HG03342 (cell line): ENCODE measurements at regions not wholly inside any gene's neighbourhood (a gene's known extent, or its start where the extent isn't known, plus 50 kb on each side); places are given as distances from the start of the nearest gene placed in this dataset.

Experiments
- ATAC-seq: cut with Tn5 transposase; IDR thresholded peaks from one replicate; pipeline ENCODE4 v1.9.1; 2021; ENCODE audit warnings: mild to moderate bottlenecking, moderate library complexity; ENCODE audit not compliant: unreplicated experiment

GRCh38 chr1:65486613-65487012 lies 66.1 kb downstream of the LEPR start:
- no peak for ATAC-seq

DNA sequence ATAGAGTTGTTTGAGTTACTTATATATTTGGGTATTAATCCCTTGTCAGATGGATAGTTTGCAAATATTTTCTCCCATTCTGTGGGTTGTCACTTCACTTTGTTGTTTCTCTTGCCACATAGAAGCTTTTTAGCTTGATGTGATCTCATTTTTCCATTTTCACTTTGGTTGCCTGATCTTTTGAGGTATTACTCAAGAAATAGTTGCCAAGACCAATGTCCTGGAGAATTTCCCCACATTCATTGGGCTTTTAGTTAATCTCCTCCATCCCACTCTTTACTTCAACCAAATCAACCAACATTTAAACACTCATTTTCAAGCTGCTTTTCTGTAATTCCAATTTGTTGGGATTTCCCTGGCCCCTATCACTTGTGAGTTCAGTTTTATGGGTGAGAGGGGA lies 69.0 kb downstream of the LEPR start:
- ATAC-seq: no peak

DNA sequence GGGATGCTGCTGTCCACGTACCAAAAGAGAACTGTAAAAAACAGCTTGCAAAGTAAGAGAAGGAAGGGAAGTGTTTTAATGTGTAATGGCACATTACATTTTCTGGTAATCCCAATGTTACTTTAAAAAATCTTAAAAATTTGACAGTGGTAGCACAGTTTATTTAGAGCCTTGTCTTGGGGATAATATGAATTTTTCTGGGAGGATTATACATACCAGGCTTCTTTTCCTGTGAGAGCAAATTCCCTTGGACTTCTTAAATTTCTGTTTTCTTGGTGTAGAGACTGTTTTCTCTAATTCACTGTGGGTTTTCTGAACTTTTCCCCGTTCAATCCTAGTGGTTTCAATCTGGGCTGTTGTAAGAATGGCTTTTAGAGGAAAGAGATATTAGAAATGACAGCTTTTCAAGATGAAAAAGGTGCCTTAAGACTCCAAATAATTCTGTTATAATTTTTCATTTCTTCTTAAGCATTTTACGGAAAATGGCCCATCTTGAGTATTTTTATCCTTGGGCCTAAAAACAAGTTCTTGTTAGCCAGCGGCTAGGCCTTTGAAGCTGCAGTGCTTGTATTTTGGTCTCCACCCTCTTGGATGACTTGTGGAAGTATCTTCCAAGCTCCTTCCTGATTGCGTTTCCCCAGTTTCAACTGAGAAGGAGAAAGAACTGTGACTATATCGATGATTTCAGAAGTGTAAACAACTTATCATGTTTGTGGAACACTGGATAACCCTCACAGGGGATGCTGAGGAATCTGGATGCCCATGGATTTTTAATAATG lies 70.0 kb downstream of the LEPR start:
- no peak for ATAC-seq

- ATAC-seq: no peak
These were observed 71.0 kb downstream of the LEPR start for GRCh38 chr1:65491472-65491871.

DNA sequence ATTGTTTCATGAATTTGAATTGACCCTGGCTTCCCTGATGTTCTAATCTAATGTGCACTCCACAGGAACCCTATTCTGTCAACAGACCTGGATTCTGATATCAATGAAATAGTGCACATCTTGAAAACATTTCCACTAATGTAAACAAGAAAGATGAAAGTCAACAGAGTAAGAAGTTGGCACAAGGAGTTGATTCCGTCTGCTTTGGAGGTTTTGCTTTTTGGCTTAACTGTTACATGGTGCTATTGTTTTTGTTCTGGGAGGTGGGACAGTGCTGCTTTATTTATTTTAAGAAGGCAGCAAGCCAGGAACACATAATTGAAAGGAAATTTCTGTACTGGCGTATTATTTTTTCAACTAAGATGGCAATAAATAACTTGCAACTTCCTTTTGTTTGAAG lies 73.3 kb downstream of the LEPR start:
- ATAC-seq: no peak

DNA sequence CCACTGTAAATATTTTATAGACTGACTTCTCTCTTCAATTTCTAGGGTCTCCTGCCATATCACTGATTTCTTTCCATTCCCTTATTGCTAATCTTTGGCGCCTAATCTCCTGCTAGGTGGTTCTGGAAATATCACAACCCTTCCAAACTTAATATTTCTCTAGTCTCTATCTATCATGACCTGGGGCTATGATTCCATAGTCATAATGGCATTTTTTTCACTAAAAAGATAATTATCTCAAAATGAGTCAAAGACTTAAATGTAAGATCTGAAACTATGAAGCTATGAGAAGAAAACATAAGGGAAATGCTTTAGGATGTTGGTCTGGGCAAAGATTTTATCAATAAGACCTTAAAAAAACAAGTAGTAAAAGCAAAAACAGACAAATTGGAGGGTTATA lies 74.2 kb downstream of the LEPR start:
- ATAC-seq: no peak

DNA sequence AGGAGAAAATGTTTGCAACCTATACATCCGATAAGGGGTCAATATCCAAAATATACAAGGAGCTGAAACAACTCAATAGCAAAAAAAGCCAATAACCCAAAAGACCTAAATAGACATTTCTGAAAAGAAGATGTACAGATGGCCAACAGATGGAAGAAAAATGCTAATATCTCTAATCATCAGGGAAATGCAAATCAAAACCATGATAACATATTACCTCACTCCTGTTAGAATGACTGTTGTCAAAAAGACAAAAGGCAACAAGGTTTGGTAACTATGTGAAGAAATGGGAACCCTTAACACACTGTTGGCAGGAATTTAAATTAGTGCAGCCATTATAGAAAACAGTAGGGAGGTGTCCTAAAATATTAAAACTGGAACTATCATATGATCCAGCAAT lies 74.7 kb downstream of the LEPR start:
- ATAC-seq: no peak

DNA sequence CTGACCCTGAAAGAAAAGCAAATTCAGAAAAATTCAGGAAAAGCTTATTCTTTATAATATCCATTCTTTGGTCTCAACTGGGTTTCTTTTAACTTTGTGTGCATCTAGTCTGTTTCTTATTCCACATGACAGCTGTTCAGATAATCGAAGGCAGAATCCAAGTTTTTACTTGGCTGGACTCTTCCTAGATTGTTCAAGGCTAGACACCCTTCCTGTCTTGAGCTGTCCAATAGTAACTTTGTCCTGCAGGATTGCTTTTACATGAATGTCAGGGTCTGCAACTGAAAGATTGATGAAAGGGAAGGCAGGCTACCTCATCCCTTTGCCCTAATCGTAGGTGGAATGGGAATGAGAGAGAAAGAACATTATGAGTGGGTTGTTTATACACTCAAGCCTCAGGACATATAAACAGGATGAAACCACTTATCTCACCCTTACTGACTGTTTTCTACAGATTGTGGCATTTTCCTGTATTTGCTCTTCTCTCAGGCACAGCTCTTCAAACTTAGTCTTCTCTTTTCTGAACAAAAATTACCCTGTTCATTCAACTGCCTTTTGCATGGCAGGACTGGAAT lies 76.9 kb downstream of the LEPR start:
- no peak for ATAC-seq

- no peak for ATAC-seq
These were observed 83.0 kb downstream of the LEPR start for GRCh38 chr1:65503427-65503826.

GRCh38 chr1:65504263-65504662 lies 83.8 kb downstream of the LEPR start:
- ATAC-seq: no peak

GRCh38 chr1:65505547-65506300 lies 85.3 kb downstream of the LEPR start:
- ATAC-seq: no peak

- no peak for ATAC-seq
These were observed 87.6 kb downstream of the LEPR start for GRCh38 chr1:65508051-65508450.

DNA sequence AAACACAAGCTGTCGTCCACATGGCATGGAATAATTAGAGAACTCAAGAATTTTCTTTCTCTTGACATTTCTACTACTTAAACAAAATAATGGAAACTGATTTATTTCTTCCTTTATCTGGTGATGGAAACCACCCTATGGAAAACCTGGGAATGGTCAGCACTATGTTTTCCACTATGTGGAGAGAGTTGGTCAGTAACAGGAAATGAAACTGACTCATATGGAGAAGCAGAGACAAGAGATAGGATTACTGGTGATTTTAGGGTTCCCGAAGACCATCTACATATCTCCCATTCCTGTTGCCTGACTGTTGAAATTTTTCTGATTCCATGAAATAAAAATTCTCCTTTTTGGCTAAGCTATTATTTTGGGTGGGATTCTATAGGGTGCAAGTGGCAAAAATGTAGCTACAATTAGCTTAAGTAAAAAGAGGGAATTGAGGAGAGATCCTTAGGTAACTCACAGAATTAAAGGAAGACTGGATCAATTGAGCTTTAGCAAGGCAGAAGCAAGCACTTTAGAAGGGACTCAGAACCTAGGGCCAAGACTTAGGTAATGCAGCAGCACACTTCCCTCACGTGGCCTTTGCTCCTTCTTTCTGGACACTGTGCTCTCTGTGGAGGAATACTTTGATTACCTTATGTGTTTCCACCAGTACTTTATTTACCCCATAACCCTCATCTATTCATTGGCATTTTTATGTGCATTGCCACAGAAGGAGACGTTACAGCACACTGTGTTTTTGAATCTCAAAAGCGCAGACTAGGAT lies 89.6 kb downstream of the LEPR start:
- ATAC-seq: no peak

DNA sequence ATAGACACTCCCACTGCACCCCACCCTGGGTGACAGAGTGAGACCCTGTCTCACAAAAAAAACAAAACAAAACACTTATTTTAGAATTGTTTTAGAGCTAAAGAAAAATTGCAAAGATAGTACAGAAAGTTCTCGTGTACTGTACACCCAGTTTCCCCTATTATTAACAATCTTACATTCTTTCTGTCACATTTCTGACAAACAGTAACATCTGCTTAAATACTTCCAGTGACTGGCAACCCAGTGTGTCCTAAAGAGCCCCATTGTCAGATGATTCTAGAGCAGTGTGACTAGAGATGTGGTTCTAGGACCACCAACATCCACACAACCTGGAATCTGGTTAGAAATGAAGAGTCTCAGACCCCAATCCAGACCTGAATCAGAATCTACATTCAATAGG lies 90.5 kb downstream of the LEPR start:
- ATAC-seq: no peak

DNA sequence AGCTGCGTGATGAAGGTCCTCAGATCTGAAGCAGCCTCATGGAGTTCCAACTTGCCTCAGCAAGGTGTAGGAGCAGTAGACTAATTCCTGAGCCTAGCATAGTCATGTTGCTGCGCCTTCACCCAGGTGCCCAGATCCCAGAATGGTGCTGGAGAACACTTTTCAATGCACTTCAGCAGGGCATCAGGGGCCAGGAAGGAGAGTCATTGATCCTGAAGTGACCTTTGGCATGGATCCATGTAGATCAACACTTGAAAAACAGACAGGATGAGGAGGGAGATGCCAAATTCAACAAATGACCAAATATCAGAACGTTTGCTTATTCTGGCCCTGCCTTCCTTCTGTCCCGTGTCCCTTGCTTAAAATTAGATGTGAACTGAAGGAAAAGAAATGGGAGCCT lies 91.9 kb downstream of the LEPR start:
- no peak for ATAC-seq

- ATAC-seq: no peak
These were observed 92.7 kb downstream of the LEPR start for GRCh38 chr1:65512967-65513780.

GRCh38 chr1:65514041-65514440 lies 93.6 kb downstream of the LEPR start:
- ATAC-seq: no peak

- no peak for ATAC-seq
These were observed 104.4 kb downstream of the LEPR start for GRCh38 chr1:65524931-65525265.

- no peak for ATAC-seq
These were observed 105.0 kb downstream of the LEPR start for GRCh38 chr1:65525266-65526048.

- ATAC-seq: no peak
These were observed 105.6 kb downstream of the LEPR start for GRCh38 chr1:65526049-65526556.
